ENCODE measurements at regions not wholly inside any gene's neighbourhood (a gene's known extent, or its start where the extent isn't known, plus 50 kb on each side); places are given as distances from the start of the nearest gene placed in this dataset.

GRCh38 chr10:80697926-80698325 is 160.2 kb downstream of the SH2D4B start:
- TF ChIP-seq, protein P1, sequence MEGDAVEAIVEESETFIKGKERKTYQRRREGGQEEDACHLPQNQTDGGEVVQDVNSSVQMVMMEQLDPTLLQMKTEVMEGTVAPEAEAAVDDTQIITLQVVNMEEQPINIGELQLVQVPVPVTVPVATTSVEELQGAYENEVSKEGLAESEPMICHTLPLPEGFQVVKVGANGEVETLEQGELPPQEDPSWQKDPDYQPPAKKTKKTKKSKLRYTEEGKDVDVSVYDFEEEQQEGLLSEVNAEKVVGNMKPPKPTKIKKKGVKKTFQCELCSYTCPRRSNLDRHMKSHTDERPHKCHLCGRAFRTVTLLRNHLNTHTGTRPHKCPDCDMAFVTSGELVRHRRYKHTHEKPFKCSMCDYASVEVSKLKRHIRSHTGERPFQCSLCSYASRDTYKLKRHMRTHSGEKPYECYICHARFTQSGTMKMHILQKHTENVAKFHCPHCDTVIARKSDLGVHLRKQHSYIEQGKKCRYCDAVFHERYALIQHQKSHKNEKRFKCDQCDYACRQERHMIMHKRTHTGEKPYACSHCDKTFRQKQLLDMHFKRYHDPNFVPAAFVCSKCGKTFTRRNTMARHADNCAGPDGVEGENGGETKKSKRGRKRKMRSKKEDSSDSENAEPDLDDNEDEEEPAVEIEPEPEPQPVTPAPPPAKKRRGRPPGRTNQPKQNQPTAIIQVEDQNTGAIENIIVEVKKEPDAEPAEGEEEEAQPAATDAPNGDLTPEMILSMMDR (conservative IDR thresholded peaks at IDR 0.05), result no peak
- no peak for TF ChIP-seq EZH2 (IDR thresholded peaks at IDR 0.05; ENCODE audit: low read depth)
